HPDE6-E6E7 (cell line): ENCODE measurements at regions not wholly inside any gene's neighbourhood (a gene's known extent, or its start where the extent isn't known, plus 50 kb on each side); places are given as distances from the start of the nearest gene placed in this dataset.

Experiments used
- DNase-seq: peaks from one replicate; pipeline ENCODE4 v3.0.0; 2011; ENCODE audit warnings: missing footprints; ENCODE audit errors: extremely low spot score

DNA sequence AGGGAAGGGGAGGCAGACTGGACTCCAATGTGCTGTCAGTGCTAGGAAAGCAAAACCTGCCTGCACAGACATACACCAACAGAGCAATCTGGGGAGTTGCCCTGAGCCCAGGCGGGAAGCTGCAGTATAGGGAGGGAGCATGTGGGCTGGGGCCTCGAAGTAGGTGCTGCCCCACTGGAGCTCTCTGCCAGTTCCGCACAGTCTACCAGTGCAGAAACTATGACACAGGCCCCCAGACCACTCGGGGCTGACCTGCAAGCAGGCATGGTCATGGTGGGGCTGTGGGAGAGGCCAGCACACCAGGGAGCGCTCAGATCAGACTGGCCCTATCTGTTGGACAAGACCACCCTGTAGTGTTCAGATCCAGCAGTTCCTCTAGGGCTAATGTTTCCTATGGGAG is 344.1 kb upstream of the TRAM1L1 start:
- DNase-seq: no peak

DNA sequence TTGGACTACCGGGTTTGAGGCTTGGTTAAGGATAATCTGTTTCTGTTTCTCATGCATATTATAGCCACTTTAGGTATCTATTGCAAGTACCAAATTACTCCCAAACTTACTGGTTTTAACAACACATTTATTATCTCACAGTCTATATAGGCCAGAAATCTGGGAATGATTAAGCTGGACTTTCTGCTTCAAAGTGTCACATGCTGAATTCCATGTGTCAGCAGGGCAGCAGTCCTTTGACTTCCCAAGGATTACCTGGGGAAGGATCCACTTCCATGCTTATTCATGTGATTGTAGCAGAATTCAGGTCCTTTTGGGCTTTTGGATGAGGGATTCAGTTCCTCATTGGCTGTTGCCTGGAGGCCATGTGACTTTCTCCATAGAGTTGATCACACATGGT is 349.0 kb upstream of the TRAM1L1 start:
- DNase-seq: no peak

DNA sequence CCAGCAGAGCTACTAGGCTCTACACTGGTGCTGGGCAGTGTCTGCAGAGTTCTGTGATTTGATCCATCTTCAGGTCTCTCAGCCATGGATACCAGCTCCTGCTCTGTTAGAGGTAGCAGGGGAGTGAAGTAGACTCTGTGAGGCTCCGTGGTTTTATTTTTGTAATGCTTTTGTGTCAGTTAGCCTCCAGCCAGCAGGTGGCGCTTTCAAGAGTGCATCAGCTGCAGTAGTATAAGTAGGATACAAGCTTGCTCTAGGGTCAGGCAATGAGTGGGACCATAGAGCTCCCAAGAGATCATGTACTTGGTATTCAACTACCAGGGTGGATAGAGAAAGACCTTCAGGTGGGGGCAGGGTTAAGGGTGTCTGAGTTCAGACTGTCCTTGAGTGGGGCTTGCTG is 362.5 kb upstream of the TRAM1L1 start:
- DNase-seq: no peak

DNA sequence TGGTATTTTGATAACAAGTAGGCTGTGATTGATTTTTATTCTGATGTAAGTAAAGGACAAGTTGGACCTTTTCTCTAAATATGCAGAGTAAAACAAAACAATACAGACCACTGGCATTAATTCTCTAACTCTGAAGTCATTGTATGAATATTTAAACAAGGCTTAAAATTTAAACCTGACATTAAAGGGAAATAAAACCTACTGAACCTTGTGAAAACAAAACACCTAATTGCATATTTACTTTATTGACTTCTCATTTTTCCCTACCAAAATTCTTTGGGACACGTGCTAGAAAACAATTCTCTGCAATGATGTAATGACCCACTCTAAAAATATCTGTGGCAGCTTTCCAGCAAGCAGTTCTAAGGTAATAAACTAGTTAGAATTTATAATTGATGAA is 369.7 kb upstream of the TRAM1L1 start:
- DNase-seq: no peak

DNA sequence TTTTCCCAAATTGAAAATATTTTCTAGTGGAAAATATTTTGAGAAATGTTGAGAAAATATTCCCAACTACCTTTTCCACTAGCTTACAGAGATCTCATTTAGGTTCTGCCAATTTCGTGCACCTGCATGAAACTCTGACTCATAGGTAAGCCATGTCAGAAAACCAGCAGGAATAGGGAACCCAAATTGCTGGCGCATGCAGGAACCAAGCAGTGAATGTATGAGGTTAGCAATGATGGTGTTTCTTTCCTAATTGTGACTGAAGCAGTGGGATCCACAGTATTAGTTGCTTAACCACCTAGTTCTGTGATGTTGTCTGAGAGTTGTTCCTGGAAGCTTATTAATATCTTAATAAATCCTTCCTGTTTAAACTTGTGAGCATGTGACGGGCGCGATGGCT is 381.0 kb upstream of the TRAM1L1 start:
- no peak for DNase-seq

DNA sequence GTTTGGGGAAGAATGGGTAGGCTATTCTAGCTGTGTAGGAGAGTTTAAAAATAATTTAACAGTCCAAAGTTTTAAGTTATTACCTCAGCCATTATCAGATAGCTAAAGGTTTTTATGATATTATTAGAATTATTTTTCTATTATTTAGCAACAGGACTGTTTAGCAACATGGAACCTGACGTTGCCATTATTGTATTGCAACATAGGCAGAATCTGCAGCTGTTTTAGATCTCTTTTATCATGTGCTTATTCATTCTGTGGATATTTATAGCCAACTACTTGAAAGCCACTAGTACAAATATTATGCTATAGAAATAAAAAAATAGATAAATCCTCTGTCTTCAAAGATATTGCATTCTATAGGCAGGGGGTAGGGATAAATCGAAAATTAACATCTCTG is 382.0 kb upstream of the TRAM1L1 start:
- no peak for DNase-seq

DNA sequence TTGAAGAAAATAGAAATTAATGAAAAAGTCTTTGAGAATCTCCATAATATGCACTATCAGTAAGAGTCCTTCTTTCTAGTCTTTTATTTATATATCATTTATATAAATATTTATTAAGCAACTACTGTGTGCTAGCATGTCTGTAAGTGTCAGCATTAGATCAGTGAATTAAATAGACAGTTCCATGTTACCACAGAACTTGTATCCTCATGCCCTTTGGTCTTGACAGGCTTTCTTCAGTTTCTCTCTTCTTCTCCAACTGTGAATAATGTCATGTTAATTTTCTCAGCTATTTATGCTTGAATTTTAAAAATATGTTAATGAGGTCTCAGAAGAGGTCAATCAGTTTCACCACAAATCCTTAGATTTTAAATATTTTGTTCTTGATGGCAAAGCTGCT is 389.6 kb upstream of the TRAM1L1 start:
- no peak for DNase-seq

DNA sequence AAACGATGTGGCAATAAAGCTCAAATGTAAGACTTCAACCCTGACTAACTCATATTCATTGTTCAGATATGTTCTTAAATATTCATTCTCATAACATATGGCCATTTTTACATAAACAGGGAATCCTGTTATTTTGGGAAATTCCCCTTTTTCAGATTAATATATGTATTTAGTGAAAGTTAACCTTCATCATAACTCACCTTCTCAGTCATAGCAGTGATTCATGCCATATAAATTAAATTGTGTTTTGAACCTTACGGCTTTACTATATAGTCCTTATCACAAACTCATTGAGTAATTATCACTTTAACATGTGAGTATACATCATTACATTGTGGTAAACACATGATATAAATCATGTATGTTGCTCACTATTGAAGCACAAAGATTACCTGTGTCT is 392.5 kb upstream of the TRAM1L1 start:
- no peak for DNase-seq

DNA sequence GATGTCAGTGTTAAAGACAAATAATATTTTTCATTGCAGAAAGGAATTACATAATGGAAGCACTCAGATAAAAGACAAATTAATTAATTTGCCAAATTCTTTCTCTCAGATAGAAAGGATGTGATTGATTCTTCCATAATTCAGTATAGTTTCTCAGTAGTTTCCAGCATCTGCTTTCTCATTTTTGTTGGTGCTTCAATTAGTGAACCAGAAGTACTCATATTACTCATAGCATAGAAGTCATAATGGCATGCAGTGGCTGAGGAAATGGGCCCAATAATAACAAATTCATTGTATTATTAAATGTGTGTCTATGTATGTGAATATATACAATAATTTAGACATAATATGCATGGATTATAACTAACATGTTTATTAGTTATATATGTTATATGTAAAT is 393.3 kb upstream of the TRAM1L1 start:
- no peak for DNase-seq

DNA sequence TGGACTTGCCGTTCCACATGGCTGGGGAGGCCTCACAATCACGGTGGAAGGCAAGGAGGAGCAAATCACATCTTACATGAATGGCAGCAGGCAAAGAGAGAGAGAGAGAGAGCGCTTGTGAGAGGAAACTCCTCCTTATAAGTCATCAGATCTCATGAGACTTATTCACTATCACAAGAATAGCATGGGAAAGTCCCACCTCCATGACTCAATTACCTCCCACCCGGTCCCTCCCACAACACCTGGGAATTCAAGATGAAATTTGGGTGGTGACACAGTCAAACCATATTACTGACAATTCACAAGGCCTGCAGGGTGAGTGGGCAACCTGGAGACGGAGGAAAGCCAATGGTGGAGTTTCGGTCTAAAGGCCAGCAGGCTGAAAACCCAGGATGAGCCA is 394.3 kb upstream of the TRAM1L1 start:
- DNase-seq: no peak

DNA sequence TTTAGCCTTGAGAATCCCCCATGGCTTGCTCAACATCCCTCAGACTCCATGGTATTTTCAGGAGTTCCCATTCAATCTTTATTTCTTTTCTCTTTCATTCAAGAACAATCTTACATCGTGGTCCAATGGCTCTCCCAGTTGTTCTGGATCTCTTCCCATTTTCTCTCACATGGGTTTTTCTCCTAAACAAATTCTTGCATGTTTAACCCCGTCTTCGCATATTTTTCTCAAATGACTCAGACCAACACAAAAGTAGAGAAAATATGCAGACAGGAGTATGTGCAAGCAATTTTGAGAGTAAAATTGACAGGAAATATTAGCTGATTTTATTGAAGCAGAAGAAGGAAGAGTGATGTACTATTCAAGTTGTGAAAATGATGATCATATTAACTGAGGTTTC is 396.4 kb upstream of the TRAM1L1 start:
- DNase-seq: no peak

DNA sequence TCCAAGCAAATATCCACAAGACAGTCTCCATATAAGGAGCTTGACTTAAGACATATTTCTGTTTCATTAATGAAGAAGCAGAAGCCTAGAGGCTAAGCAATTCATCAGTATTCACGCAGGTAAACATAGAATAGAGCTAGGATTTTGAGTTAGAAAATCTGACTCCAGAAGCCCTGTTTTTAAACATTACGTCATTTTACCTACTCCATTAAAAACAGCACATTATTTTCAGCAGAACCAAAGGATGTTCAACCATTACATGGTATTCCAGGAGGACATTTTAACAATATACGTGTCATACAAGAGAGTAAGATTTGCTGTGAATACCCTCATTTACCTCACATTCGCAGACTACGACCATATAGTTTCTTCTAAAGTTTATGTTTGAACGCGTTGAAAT is 403.3 kb upstream of the TRAM1L1 start:
- DNase-seq: no peak

DNA sequence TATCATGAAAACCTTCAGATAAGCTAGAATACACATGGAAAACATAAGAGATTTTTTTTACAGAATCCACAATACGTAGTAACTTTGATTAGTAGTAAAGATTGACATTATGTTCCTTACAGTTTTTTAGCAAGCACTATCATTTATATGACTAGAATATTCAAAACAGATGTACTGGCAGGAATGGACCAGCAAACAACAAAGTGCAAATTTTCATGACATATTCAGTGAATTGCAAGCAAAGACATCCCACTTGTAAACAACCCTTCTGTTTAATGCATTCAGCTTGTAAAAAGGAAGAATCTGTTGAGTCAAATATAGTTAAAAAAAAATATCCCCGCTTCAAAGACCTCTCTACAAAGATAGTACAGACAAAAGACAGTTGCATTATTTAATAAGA is 403.7 kb upstream of the TRAM1L1 start:
- DNase-seq: no peak

DNA sequence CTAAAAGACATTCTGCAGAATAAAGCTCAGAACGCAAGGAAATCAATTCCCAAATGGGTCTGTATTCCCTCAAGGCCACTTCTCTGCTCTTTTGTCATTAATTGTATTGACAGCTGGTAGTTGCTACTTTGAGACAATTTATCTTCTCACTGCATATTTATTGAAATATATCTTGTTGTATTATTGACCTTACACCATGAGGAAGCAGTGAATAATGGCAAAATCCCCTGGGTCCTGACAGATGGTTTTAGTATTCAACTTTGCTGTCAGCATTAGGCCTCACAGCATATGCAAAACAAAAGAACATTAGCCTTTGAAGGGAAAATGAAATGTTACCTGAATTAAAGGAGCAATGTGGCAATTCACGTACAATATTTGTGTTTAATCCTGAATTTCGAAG is 406.1 kb upstream of the TRAM1L1 start:
- DNase-seq: no peak

DNA sequence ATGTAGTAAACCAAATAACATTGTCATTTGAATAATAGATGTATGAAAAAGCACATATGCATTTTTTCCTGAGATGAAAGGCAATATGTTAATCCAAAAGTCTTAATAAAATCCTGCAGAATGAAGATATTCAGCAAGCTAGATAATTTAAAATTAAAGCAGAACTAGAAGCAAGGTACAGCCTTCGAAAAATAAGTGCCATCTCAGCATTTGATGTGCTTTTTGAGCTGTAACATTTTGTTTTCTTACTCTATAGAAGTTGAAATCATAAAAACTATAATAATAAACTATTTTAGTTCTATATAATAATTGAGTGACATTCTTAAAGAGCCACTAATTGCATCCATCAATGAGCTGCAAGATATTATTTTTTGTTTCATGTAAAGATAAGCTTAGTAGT is 410.4 kb upstream of the TRAM1L1 start:
- no peak for DNase-seq

DNA sequence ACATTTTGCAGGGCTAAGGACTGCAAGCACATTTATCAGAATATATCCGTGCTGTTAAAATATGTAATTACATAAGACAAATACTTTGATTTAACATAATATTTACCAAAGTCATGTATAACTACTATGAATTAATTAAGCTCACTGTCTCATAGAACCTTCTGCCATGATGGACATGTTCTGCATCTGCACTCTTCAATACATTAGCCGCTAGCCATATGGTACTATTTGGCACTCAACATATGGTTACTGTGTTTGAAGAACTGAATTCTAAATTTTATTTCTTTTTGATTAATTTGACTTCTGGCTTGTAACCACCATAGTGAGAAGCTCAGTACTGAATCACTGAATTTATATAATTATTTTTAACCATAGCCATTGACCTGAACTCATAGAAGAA is 427.0 kb upstream of the TRAM1L1 start:
- DNase-seq: no peak

DNA sequence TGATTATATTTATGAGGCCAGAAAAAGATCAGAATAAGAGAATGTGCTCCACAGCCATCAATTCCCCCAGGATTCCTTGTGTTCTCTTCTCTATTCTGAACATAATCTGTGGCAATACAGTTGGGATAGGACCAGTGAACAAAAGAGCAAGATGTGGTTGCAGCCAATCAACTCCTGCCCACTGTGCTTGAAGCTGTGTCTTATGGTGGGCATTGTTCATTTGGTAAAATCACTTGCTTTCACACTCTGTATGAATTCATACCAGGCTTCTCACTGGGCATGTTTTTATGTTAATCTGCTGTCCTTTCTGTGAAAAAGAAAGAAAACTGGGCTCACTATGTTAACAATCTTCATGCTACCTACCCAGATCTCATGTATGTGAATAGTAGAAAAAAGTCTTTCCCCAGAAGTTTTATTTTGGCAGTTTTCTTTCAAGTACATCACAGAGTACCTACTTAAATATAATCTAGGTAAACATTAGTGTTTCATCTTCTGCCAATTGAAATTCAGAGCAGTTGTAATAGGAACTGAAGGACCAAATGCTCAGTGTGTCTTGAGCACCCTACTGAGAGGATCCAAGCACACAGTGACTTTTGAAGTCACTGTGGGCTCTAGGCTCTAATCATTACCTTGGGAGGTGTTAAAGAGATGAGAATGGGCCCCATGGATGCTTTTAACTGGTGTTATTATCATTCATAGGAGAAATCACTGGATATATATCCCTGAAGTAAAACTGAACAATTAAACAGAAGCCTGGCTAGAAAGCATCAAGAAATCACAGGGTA is 429.2 kb upstream of the TRAM1L1 start:
- no peak for DNase-seq

DNA sequence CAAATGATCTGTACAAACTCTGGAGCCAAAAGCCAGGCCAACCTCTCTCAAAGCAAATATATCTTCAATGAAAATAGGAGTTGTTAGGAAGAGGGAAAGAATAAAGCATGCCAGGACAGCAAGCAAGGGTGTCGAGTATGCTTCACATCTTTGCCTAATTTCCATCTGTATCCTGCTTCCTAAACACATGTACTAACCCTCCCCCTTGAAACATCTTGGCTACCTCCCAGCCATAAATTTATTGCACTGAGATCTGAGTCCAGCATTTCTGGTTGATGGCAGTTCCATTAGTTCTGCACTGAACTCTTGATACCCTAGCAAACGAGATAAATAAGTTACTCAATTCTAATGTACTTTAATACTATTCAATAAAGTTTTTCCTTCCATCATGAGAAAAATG is 430.5 kb upstream of the TRAM1L1 start:
- no peak for DNase-seq

DNA sequence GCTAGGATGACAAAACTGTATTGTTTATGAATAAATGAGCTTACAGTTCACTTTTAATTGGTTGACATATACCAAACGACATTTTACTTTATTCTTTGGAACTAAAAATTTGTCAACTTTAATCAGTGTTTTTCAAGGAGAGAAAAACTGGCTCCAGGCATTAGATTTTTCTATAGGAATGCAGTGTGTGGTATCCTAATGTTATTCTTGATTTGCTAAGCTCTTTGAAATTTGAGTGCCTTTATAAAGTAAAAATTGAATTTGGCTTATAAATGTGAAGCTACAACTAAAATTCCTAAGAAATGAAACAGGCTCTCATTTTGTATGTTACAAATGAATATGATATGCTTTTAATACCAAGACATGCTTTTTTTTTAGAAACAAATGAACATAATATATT is 442.2 kb upstream of the TRAM1L1 start:
- DNase-seq: no peak

DNA sequence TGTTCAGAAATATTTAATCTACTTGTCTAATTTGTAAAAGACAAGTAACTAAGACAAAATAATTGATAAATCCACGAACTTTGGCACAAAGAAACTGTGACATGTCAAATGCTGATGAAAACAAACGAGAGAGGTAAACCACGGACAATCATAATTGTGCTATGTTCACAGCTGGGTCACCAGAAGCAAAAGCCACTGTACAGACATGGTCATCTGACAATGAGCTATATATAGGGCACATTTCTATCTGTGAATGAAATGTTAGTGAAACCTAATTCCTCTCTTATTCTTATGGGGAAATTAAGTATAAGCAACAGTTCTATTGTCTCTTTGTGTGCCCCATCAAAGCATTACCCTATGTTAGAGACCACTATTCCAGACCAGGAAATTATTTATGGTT is 444.0 kb upstream of the TRAM1L1 start:
- no peak for DNase-seq

DNA sequence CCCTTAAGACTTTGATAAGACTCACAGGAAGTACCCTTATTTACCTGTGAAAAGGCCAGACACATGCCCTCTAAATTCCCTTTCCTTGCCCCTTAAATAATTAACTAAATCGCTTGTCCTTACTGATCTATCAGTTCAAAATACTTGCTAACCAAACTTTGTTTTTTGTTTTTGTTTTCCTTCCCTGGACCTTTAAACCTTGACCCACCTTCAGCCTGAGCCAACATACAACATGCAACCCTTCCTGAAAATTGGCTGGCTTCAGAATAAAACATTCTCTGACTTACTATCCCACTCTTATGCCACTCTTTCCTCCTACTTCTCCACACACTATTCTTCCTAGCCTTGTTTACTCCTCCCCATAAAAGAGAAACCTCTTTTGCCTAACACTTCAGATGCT is 448.1 kb upstream of the TRAM1L1 start:
- DNase-seq: no peak

DNA sequence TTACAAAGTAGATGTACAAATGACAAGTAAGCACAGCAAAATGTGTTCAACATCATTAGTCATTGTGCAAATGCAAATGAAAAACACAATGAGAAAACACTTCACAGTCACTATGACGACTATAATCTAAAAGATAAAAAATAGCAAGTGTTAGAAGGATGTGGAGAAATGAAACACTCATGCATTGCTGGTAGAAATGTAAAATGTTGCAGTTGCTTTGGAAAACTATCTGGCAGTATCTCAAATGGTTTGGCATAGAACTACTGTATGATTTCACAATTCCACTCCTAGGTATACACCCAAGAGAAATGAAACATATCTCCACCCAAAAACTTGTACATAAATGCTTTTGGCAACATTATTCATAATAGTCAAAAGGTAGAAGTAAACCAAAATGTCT is 459.7 kb upstream of the TRAM1L1 start:
- DNase-seq: no peak

DNA sequence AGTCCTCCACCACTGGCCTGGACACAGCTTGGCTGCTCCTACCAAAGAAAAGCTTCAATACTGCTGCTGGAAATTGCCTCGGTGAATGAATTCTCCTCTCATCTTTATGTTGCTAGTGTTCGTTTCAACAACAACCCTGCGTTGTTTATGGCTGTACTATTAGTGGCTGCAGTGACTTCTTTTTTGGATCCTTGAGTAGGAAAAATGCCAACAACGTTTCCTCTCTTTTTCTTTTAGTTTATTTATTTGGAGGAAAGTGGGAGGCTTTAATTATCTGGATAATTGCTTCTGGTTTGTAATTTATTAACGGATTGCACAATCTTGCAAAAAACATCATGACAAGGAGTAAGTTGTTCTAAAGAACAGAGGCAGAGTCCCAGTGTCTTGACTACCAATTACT is 464.1 kb upstream of the TRAM1L1 start:
- no peak for DNase-seq

DNA sequence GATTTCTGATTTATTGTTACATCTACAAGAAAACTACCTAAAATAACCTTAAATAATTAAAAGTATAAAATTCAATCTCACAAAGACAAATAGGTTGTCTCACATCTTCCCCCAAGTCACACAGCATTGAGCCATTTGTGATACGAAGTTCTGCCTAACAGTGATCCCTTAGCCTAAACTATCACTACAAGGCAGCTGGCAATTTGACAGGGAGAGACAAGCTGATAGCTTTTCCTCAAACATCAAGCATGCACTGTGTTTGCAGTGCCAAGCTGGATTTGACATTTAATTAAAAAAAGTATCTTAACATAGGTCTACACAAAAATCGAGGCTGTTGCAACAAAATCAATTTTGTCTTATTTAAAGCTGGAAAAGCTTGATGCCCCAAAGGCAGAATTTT is 464.7 kb upstream of the TRAM1L1 start:
- DNase-seq: no peak
